ENCODE measurements at regions not wholly inside any gene's neighbourhood (a gene's known extent, or its start where the extent isn't known, plus 50 kb on each side); places are given as distances from the start of the nearest gene placed in this dataset.

GRCh38 chr15:26235864-26236263 is 372.7 kb upstream of the ATP10A start:
- H3K9me3 ChIP-seq, result no peaks in the 10 kb centered on the region
- H3K27ac ChIP-seq, result no peak overlapping the region
- H3K4me1 ChIP-seq (ENCODE audit: control insufficient read depth in 1 of 2, low read depth in 2 of 2), result no peaks in the 10 kb centered on the region
- H3K4me3 ChIP-seq, result no peak overlapping the region
- ATAC-seq (ENCODE audit: insufficient number of reproducible peaks, low FRiP score, low read depth) (no peak), DNase-seq (ENCODE audit: low spot score) (no peak)
- no peaks in the 10 kb centered on the region for H3K27me3 ChIP-seq (replicated peaks; ENCODE audit: insufficient read depth)
- TF ChIP-seq CTCF (IDR thresholded peaks at IDR 0.05), result no peak
- H3K36me3 ChIP-seq, result no peaks in the 10 kb centered on the region

GRCh38 chr15:26234976-26235767 is 372.0 kb upstream of the ATP10A start:
- Histone ChIP-seq H3K27me3 (replicated peaks; ENCODE audit: insufficient read depth) (no peaks in the 10 kb centered on the region), H3K36me3 (no peaks in the 10 kb centered on the region), H3K4me1 (ENCODE audit: control insufficient read depth in 1 of 2, low read depth in 2 of 2) (no peaks in the 10 kb centered on the region), H3K27ac (no peak overlapping the region), H3K9me3 (no peaks in the 10 kb centered on the region), H3K4me3 (no peak overlapping the region)
- DNase-seq (ENCODE audit: low spot score), result no peak
- no peak for TF ChIP-seq CTCF (IDR thresholded peaks at IDR 0.05)
- ATAC-seq (ENCODE audit: insufficient number of reproducible peaks, low FRiP score, low read depth), result no peak

GRCh38 chr15:26232691-26233090 is 369.6 kb upstream of the ATP10A start:
- Histone ChIP-seq H3K27ac (no peak overlapping the region), H3K36me3 (no peaks in the 10 kb centered on the region), H3K4me1 (ENCODE audit: control insufficient read depth in 1 of 2, low read depth in 2 of 2) (no peaks in the 10 kb centered on the region), H3K4me3 (no peak overlapping the region), H3K9me3 (no peaks in the 10 kb centered on the region), H3K27me3 (replicated peaks; ENCODE audit: insufficient read depth) (no peaks in the 10 kb centered on the region)
- DNase-seq (ENCODE audit: low spot score) (no peak), ATAC-seq (ENCODE audit: insufficient number of reproducible peaks, low FRiP score, low read depth) (no peak)
- TF ChIP-seq CTCF (IDR thresholded peaks at IDR 0.05), result no peak

- no peaks in the 10 kb centered on the region for H3K4me1 ChIP-seq (ENCODE audit: control insufficient read depth in 1 of 2, low read depth in 2 of 2)
- no peak for DNase-seq (ENCODE audit: low spot score)
- no peaks in the 10 kb centered on the region for H3K36me3 ChIP-seq
- H3K27ac ChIP-seq, result no peak overlapping the region
- H3K27me3 ChIP-seq (replicated peaks; ENCODE audit: insufficient read depth), result no peaks in the 10 kb centered on the region
- no peak overlapping the region for H3K4me3 ChIP-seq
- no peaks in the 10 kb centered on the region for H3K9me3 ChIP-seq
- TF ChIP-seq CTCF (IDR thresholded peaks at IDR 0.05), result no peak
- ATAC-seq (ENCODE audit: insufficient number of reproducible peaks, low FRiP score, low read depth), result no peak
These were observed 368.0 kb upstream of the ATP10A start for GRCh38 chr15:26231096-26231495.

- no peak for DNase-seq (ENCODE audit: low spot score)
- Histone ChIP-seq H3K27ac (no peak overlapping the region), H3K4me1 (ENCODE audit: control insufficient read depth in 1 of 2, low read depth in 2 of 2) (no peaks in the 10 kb centered on the region), H3K27me3 (replicated peaks; ENCODE audit: insufficient read depth) (no peaks in the 10 kb centered on the region), H3K9me3 (no peaks in the 10 kb centered on the region), H3K36me3 (no peaks in the 10 kb centered on the region), H3K4me3 (no peak overlapping the region)
- TF ChIP-seq CTCF (IDR thresholded peaks at IDR 0.05), result no peak
- no peak for ATAC-seq (ENCODE audit: insufficient number of reproducible peaks, low FRiP score, low read depth)
These were observed 361.1 kb upstream of the ATP10A start for GRCh38 chr15:26224266-26224665.

Measured in thoracic aorta (tissue), 2 donors.